SK-N-SH treated with all-trans-retinoic acid at 6 μM for 48 hours (cell line): ENCODE measurements at regions not wholly inside any gene's neighbourhood (a gene's known extent, or its start where the extent isn't known, plus 50 kb on each side); places are given as distances from the start of the nearest gene placed in this dataset.

Source experiments
- ARNTL ChIP-seq: fragments of 450-650 bp; formaldehyde crosslinking; IDR thresholded peaks from 2 replicates; pipeline ENCODE4 v1.5.0; 2020; ENCODE audit warnings: low read depth, mild to moderate bottlenecking, moderate library complexity, borderline replicate concordance
- CREB5 ChIP-seq: fragments of 250-450 bp; sonication (Bioruptor Pico); IDR thresholded peaks from 2 replicates; pipeline ENCODE4 v1.5.1; 2020; ENCODE audit warnings: low read depth, mild to moderate bottlenecking, moderate library complexity
- ESRRG ChIP-seq: fragments of 250-450 bp; sonication (Bioruptor Pico); IDR thresholded peaks from 2 replicates; pipeline ENCODE4 v1.6.1; 2021; ENCODE audit warnings: mild to moderate bottlenecking
- OSR1 ChIP-seq: fragments of 250-450 bp; sonication (Bioruptor Pico); IDR thresholded peaks from 2 replicates; pipeline ENCODE4 v1.8.0; 2022; ENCODE audit warnings: moderate library complexity, mild to moderate bottlenecking, inconsistent platforms
- POU6F1 ChIP-seq: fragments of 250-450 bp; sonication (Bioruptor Pico); IDR thresholded peaks from 2 replicates; pipeline ENCODE4 v1.8.0; 2021; ENCODE audit warnings: low read depth, mild to moderate bottlenecking, moderate library complexity, borderline replicate concordance
- PPARA ChIP-seq: fragments of 250-450 bp; sonication (Bioruptor Pico); IDR thresholded peaks from 2 replicates; pipeline ENCODE4 v1.5.0; 2020; ENCODE audit warnings: mild to moderate bottlenecking, borderline replicate concordance
- RARB ChIP-seq: fragments of 250-450 bp; sonication (Bioruptor Pico); IDR thresholded peaks from 2 replicates; pipeline ENCODE4 v1.8.0; 2021; ENCODE audit warnings: mild to moderate bottlenecking, moderate library complexity
- TOX ChIP-seq: fragments of 250-450 bp; sonication (Bioruptor Pico); IDR thresholded peaks from 2 replicates; pipeline ENCODE4 v1.8.0; 2021; ENCODE audit warnings: mild to moderate bottlenecking, moderate library complexity, borderline replicate concordance
- ZFP3 ChIP-seq: fragments of 250-450 bp; sonication (Bioruptor Pico); IDR thresholded peaks from 2 replicates; pipeline ENCODE4 v1.5.0; 2020; ENCODE audit warnings: mild to moderate bottlenecking, moderate library complexity
- TF ChIP-seq, protein P1 (sequence below): fragments of 250-450 bp; sonication (Bioruptor Pico); IDR thresholded peaks from 2 replicates; pipeline ENCODE4 v1.8.0; 2020; ENCODE audit warnings: mild to moderate bottlenecking, moderate library complexity, borderline replicate concordance

- TF ChIP-seq RARB, result no peak
- TF ChIP-seq ESRRG (CRISPR knock-in tag), result no peak
- no peak for TF ChIP-seq CREB5 (CRISPR knock-in tag)
- TF ChIP-seq, protein P1, sequence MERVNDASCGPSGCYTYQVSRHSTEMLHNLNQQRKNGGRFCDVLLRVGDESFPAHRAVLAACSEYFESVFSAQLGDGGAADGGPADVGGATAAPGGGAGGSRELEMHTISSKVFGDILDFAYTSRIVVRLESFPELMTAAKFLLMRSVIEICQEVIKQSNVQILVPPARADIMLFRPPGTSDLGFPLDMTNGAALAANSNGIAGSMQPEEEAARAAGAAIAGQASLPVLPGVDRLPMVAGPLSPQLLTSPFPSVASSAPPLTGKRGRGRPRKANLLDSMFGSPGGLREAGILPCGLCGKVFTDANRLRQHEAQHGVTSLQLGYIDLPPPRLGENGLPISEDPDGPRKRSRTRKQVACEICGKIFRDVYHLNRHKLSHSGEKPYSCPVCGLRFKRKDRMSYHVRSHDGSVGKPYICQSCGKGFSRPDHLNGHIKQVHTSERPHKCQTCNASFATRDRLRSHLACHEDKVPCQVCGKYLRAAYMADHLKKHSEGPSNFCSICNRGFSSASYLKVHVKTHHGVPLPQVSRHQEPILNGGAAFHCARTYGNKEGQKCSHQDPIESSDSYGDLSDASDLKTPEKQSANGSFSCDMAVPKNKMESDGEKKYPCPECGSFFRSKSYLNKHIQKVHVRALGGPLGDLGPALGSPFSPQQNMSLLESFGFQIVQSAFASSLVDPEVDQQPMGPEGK, result no peak
- TF ChIP-seq POU6F1 (CRISPR knock-in tag), result no peak
- TF ChIP-seq PPARA (CRISPR knock-in tag), result no peak
- TF ChIP-seq ARNTL (CRISPR knock-in tag), result no peak
- no peak for TF ChIP-seq OSR1 (CRISPR knock-in tag)
- TF ChIP-seq ZFP3 (CRISPR knock-in tag), result no peak
- TF ChIP-seq TOX (CRISPR knock-in tag), result no peak
Observed at GRCh38 chr5:91306497-91306896, 76.6 kb downstream of the ARRDC3 start.
